Common myeloid progenitor, CD34-positive (primary cell): ENCODE measurements at regions not wholly inside any gene's neighbourhood (a gene's known extent, or its start where the extent isn't known, plus 50 kb on each side); places are given as distances from the start of the nearest gene placed in this dataset.
"Not testable (repeated sequence)": the region's sequence is repeated elsewhere in the genome, so short reads cannot be mapped to it uniquely, and the experiment has no call there.

Source experiments
- CTCF ChIA-PET: fragments of 350-600 bp; sonication (Branson Sonifier 250); formaldehyde crosslinking; loops from one replicate; lab custom pipeline; 2021; ENCODE audit warnings: antibody characterized with exemption; lab: Charles Lee
- POLR2A ChIA-PET: fragments of 350-600 bp; sonication (Branson Sonifier 250); formaldehyde crosslinking; loops from one replicate; lab custom pipeline; 2021; ENCODE audit warnings: antibody characterized with exemption; lab: Charles Lee
- DNase-seq, 3 donors: peaks; one replicate each; pipeline versions ENCODE4 v3.0.0 to v3.0.0-alpha.2; 2013
- H3K27ac ChIP-seq, 2 experiments: 1 replicate in 1 of 2; 2 replicates in 1 of 2; pipeline ENCODE4 v1.7.0; 2013; ENCODE audit warnings: inconsistent platforms in 2 of 2, low read length in 2 of 2, mild to moderate bottlenecking in 2 of 2, low read depth in 1 of 2, moderate library complexity in 1 of 2; ENCODE audit not compliant: severe bottlenecking in 2 of 2, insufficient read depth in 1 of 2, poor library complexity in 1 of 2
- H3K27me3 ChIP-seq, 5 experiments: replicated peaks in 2 of 5; 1 replicate in 3 of 5; 2 replicates in 2 of 5; pipeline versions ENCODE4 v1.6.1 to v1.7.0; 2013; ENCODE audit warnings: low read length in 4 of 5, mild to moderate bottlenecking in 2 of 5, moderate library complexity in 2 of 5, inconsistent platforms in 1 of 5; ENCODE audit not compliant: insufficient read depth in 5 of 5, control insufficient read depth in 4 of 5
- H3K36me3 ChIP-seq, 4 experiments: 1 replicate in 2 of 4; 2 replicates in 2 of 4; pipeline versions ENCODE4 v1.6.1 to v1.7.0; 2013; ENCODE audit warnings: low read length in 3 of 4, control low read depth in 1 of 4, mild to moderate bottlenecking in 1 of 4; ENCODE audit not compliant: control insufficient read depth in 4 of 4, insufficient read depth in 4 of 4
- H3K4me1 ChIP-seq, 4 experiments: 1 replicate in 3 of 4; 2 replicates in 1 of 4; pipeline versions ENCODE4 v1.6.1 to v1.7.1; 2013; ENCODE audit warnings: low read length in 3 of 4, mild to moderate bottlenecking in 3 of 4, control low read depth in 1 of 4, inconsistent platforms in 1 of 4, moderate library complexity in 1 of 4; ENCODE audit not compliant: control insufficient read depth in 4 of 4, insufficient read depth in 4 of 4; ENCODE audit errors: control extremely low read depth in 1 of 4
- H3K4me3 ChIP-seq, 7 experiments: 1 replicate in 4 of 7; 2 replicates in 3 of 7; pipeline versions ENCODE4 v1.5.1 to v1.7.0; 2013; ENCODE audit warnings: mild to moderate bottlenecking in 7 of 7, low read length in 6 of 7, moderate library complexity in 6 of 7, inconsistent platforms in 2 of 7, low read depth in 2 of 7, control low read depth in 1 of 7; ENCODE audit not compliant: insufficient read depth in 4 of 7, control insufficient read depth in 1 of 7; ENCODE audit errors: extremely low read depth in 1 of 7
- H3K9me3 ChIP-seq, 5 experiments: 1 replicate in 4 of 5; 2 replicates in 1 of 5; pipeline versions ENCODE4 v1.6.1 to v1.7.1; 2013; ENCODE audit warnings: low read length in 4 of 5, mild to moderate bottlenecking in 2 of 5, inconsistent platforms in 1 of 5, low read depth in 1 of 5, moderate library complexity in 1 of 5; ENCODE audit not compliant: control insufficient read depth in 4 of 5, insufficient read depth in 2 of 5; ENCODE audit errors: control extremely low read depth in 1 of 5
- whole genome bisulfite sequencing: methylation state at CpG from one replicate; pipeline ENCODE4 v1.1.5; 2013; ENCODE audit not compliant: insufficient coverage; 5-methylcytosine and 5-hydroxymethylcytosine counted together

DNA sequence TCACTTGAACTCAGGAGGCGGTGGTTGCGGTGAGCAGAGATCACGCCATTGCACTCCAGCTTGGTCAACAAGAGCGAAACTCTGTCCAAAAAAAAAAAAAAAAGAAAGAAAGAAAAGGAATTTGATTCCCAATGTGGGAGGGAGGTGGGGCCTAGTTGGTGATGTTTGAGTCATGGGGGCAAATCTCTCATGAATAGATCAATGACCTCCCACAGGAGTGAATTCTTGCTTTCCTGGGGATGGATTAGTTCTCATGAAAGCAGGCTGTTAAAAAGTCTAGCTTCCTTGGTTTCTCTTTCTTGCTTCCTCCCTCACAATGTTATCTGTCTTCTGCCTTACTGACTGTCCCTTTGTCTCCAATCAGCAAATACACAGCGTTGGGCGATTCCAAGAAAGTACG is 419.5 kb upstream of the RPS6KA3 start:
- POLR2A ChIA-PET = no interaction called here
- Histone ChIP-seq H3K27ac (no peak overlapping the region), H3K27me3 (peaks cover 0 to 3% (median 0%) of the 10 kb centered on the region in 5 experiments), H3K36me3 (no peaks in the 10 kb centered on the region), H3K9me3 (no peaks in the 10 kb centered on the region), H3K4me3 (no peak overlapping the region), H3K4me1 (no peaks in the 10 kb centered on the region)
- DNase-seq = no peak
- CTCF ChIA-PET = no interaction called here
- 93% methylated on average over 3 of the region's 7 CpGs for WGBS

DNA sequence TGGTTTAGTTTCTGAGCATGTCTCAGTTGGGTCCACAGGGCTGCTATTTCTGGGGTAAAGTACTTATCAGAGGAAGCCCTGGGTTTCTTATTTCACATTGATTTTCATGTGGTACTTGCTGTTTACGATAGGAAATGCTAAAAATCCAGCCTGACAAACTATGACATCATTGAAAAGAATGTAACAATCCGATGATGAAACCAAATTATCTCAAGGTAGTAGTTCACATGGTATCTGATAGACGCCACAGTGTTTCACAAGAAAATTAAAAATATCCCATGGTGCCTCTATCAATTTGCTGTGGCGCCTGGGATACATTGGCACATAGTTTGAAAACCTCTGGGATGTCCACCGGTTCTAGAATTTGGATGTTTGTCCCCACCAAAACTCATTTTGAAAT is 418.9 kb upstream of the RPS6KA3 start:
- no peaks in the 10 kb centered on the region for H3K4me1 ChIP-seq
- H3K9me3 ChIP-seq = no peaks in the 10 kb centered on the region
- H3K27ac ChIP-seq = no peak overlapping the region
- peaks cover 0 to 3% (median 0%) of the 10 kb centered on the region in 5 experiments for H3K27me3 ChIP-seq
- no peaks in the 10 kb centered on the region for H3K36me3 ChIP-seq
- H3K4me3 ChIP-seq = no peak overlapping the region
- WGBS = 90% methylated on average over 3 of the region's 5 CpGs
- POLR2A ChIA-PET = no interaction called here
- CTCF ChIA-PET = no interaction called here
- DNase-seq = no peak

DNA sequence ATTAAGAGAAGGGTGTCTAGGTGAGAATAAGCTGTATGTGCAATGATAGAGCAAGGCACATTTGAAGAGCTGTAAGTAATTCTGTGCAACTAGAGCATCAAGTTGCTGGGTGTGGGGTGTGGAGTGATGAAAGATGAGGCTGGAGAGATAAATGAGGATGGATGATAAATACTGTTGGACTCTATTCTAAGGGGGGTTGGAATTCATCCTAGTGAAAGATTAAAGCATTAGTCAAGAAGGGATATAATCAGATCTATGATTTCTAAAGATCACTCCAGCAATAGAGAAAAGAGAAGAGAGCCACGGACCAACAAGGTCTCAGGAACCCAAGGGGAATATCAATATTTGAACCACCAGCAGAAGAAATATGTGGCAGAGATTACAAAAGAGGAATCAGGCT is 415.0 kb upstream of the RPS6KA3 start:
- Histone ChIP-seq H3K4me1 (no peaks in the 10 kb centered on the region), H3K27ac (no peak overlapping the region), H3K4me3 (no peak overlapping the region), H3K27me3 (no peaks in the 10 kb centered on the region), H3K36me3 (no peaks in the 10 kb centered on the region), H3K9me3 (no peaks in the 10 kb centered on the region)
- POLR2A ChIA-PET = no interaction called here
- no peak for DNase-seq
- WGBS = 25% methylated on average over 1 of the region's 1 CpG
- CTCF ChIA-PET = no interaction called here

DNA sequence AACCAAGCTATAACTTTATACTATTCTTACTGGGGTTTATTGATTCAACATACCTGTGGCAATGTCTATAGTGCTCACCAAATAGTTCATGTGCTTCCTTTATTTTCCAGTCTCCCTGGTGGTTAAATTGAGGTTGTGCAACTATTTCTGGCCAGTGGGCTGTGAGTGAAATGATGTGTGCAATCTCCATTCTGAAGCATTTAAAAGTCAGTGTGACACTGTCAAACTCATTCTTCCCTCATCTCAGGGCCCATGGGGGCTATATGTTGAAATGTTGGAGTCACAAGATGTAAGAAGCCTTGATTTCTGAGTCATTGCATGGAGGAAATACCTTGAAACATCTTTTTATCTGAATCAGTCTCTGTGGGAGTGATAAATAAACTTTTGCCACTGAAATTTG is 414.3 kb upstream of the RPS6KA3 start:
- no peak for DNase-seq
- Histone ChIP-seq H3K36me3 (no peaks in the 10 kb centered on the region), H3K9me3 (no peaks in the 10 kb centered on the region), H3K4me3 (no peak overlapping the region), H3K27ac (no peak overlapping the region), H3K4me1 (no peaks in the 10 kb centered on the region), H3K27me3 (no peaks in the 10 kb centered on the region)
- POLR2A ChIA-PET = no interaction called here
- CTCF ChIA-PET = no interaction called here

DNA sequence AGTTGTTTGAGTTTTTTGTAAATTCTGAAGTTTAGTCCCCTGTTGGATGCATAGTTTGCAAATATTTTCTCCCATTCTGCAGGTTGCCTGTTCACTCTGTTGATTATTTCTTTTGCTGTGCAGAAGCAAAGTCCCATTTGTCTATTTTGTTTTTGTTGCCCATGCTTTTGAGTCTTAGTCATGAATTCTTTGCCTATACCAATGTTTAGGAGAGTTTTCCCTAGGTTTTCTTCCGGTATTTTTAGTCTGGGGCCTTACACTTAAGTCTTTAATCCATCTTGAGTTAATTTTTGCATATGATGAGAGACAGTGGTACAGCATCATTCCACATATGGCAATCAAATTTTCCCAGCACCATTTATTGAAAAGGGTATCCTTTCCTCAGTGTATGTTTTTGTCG is 405.8 kb upstream of the RPS6KA3 start:
- Histone ChIP-seq H3K9me3 (no peaks in the 10 kb centered on the region), H3K36me3 (no peaks in the 10 kb centered on the region), H3K27ac (no peak overlapping the region), H3K27me3 (peaks cover 0 to 5% (median 0%) of the 10 kb centered on the region in 5 experiments), H3K4me1 (no peaks in the 10 kb centered on the region), H3K4me3 (no peak overlapping the region)
- no CpG with 5 or more reads among the region's 2 CpGs for whole genome bisulfite sequencing
- CTCF ChIA-PET = no interaction called here
- POLR2A ChIA-PET = no interaction called here
- DNase-seq = no peak

DNA sequence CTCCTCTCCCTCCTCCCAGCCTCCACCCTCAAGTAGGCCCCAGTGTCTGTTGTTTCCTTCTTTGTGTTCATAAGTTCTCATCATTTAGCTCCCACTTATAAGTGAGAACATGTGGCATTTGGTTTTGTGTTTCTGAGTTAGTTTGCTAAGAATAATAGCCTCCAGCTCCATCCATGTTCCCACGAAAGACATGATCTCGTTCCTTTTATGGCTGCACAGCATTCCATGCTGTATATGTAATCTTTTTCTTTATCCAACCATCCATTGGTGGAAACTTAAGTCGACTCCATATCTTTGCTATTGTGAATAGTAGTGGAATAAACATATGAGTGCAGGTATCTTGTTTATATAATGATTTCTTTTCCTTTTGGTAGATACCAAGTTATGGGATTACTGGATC is 405.0 kb upstream of the RPS6KA3 start:
- H3K4me3 ChIP-seq, POLR2A ChIA-PET, H3K27me3 ChIP-seq, H3K4me1 ChIP-seq, H3K27ac ChIP-seq, CTCF ChIA-PET, DNase-seq, H3K36me3 ChIP-seq, H3K9me3 ChIP-seq: not testable (repeated sequence)
- 83% methylated on average over 1 of the region's 3 CpGs for WGBS

DNA sequence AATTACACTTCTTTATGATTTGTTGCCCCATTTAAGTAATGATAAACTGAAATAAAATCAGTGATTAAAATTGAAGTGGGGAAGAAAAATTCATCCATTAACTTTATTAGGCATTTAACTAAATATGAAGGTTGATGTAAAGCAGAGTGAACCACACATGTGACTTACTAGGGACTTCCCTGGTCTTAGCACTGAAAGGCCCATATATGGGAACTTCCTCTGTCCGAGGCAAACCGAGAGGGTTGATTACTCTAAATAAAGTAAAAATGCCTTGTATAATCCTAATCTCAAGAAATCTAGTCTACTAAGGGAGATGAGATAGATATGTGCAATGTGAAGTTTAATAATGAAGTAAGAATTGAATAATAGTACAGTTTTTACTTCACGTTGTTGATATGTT is 403.9 kb upstream of the RPS6KA3 start:
- no CpG with 5 or more reads among the region's 3 CpGs for WGBS
- peaks cover 0 to 8% (median 0%) of the 10 kb centered on the region in 5 experiments for H3K27me3 ChIP-seq
- CTCF ChIA-PET = no interaction called here
- no peak for DNase-seq
- no peaks in the 10 kb centered on the region for H3K9me3 ChIP-seq
- H3K27ac ChIP-seq = no peak overlapping the region
- no peaks in the 10 kb centered on the region for H3K36me3 ChIP-seq
- H3K4me3 ChIP-seq = no peak overlapping the region
- no peaks in the 10 kb centered on the region for H3K4me1 ChIP-seq
- POLR2A ChIA-PET = no interaction called here
